ENCODE measurements at regions not wholly inside any gene's neighbourhood (a gene's known extent, or its start where the extent isn't known, plus 50 kb on each side); places are given as distances from the start of the nearest gene placed in this dataset.

DNA sequence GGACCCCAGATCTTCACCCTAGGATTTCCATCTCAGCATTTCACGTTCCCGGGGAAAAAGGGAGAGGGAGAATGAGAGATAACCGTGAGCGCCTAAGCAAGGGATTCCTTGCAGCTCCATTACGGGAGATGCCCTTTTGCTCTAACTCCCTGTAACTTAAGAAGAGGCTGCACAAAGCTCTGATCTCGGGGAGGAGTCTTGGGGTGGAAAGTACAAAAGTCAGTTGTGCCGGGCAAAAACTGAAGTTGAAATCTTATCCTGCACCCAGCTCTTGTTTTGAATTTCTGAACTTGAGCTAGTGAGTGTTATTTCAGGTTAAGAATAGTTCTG lies 256.4 kb upstream of the SOX21 start:
- no peak for DNase-seq

DNA sequence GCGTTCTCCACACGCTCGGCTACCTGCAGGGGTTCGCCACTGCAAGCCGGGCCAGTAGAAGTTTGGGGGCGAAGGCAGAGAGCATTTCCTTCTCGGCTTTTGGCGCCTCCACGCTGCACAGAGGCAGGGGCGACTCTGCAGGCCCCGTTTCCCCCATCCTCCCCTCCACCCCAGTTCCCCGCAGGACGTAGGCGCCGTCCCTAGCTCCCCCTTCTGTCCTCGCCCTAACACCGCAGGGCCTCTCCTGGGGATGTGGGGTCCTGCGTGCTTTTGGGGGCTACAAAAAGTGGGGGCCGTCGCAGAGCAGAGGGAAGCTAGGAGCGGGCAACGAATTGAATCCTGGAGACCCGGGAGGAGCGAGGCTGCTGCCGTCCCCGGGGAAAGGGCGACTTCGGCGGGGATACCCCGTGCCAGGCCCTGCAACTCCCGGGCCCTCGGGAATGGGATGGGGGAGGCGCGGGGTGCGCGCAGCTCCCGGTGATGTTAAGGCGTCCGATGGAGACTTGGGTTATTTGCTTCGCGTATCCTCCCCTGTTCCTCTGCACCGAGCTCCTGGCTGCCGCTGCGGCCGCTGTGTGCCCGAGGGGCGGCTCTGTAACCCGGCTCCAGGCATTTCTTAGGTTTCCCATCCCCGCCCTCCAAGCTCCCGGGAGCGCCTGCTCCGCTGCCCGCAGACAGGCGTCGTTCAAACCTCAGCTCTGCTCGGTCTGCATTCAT lies 255.9 kb upstream of the SOX21 start:
- DNase-seq: no peak

DNA sequence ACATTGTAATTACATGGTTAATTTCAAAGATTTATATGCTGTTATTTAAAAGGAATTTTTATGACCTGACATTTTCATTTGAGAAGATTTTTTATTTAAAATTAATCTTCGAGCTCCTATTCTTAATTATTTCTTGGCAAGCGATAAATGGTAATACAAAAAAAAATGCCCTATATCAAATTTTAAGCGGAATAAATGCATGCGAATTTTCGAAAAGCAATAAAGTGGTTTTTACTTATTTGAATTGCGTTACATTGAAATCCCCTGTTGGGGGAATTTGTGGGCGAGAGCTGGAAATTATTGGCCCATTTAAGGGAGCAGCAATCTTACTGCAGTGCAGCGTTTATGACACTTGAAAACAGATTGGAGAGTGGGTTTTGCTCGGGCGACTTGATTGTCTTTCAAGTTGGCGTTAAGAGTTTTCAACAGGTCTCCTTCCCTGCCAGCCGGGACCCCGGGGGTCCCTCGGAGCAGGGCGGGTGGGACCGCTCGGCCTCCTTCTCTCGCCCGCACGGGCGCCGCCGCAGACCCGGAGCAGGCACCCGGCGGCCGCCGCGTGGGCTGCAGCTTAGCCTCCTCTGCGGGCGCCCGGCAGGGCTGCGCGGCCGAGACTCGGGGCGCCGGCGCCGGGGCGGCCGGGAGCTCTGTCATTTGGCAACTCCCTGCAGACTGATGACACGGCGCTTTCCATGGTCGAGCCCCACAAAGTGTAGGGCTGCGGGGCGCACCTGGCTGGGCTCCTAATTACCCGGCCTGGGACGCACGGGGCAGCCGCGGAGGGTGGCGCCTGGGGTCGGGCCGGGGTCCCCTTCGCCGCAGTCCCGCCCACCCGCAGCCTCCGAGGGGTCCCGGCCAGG lies 255.1 kb upstream of the SOX21 start:
- DNase-seq: no peak

DNA sequence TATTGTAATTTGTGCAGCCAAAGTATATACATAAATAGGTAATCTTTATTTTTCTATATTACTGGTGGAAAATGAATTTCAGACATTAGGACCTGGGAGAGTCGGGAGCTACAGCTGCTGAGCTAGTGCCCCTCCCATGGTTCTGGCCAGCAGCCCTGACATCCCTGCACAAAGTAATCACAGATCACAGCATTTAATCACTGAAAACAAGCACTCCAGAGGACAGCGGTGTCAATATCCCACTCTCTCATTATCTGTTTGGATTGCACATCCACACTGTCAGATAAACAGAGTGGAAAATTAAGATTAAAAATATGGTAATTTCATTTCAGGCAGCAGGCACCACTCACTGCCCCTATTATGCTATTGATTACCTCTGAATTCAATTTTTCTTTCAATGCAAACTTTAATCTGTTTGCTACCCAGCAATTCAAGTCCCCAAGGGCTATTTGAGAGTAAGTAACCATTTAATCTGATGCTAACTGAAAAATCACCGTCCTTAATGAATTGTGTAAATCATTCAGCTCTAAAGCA lies 254.1 kb upstream of the SOX21 start:
- DNase-seq: no peak

DNA sequence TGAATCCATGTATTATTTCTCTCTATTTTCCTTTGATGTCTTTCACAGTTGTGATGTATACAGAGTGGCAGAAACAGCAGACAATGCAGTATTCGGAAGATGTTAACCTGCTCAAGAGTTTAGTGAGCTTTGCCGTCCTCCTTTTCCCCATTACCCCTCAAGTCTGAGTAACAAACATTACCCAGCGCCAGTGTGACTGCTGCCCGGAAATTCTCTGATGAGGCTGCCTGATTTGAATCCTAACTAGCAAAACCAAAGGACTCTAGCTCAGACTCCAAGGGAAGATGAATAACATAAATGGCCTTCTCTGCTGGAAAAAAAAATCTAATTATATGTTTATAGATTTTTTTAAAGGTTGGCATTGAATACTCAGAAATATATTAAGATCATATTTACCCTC lies 247.3 kb upstream of the SOX21 start:
- no peak for DNase-seq

DNA sequence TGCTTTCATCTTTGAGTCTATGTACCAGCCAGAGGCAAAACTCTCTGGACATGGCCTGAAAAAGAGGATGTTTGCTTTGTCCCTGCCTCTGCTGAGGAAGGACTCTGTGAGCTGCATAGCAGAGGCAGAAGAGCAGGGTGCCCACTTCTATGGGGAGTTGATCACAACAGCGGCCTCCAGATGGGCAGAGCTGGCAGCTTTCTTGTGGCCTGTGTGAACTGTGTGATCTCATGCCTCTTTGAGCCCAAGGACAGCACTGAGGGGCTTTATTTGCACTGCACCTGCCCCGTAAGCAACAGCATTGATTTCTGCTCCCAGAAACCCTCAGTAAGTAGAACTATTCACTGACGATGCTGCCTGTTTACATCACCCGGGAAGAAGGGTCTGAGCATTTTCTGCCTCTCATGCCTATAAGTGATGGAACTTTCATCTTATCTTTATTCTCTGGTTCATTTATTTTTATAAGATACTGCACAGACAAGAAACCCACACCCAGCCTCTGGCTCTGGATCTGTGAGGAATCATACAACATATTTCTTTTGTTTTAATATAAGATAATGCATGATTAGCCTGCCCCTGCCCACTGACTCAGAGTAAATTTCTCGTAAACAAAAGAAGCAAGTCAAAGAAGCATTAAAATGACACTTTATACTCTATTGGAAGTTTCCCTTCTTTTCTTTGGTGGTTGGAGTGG lies 244.2 kb upstream of the SOX21 start:
- no peak for DNase-seq

DNA sequence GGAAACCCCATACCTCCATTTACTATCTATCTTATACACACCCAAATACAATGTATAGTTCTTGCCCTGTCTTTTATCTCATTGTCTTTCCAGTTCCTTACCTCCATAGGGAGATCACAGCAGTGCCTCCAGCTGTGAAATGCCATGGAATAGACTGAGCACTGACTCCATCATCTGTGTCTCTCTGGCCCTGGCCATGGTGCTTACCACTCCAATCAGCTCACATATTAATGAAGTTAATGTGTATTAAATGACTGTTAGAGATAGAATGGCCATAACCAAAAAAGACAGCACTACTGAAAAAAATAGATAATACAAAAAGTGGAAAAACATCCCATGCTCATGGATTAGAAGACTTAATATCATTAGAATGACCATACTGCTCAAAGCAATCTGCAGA lies 240.4 kb upstream of the SOX21 start:
- DNase-seq: no peak

DNA sequence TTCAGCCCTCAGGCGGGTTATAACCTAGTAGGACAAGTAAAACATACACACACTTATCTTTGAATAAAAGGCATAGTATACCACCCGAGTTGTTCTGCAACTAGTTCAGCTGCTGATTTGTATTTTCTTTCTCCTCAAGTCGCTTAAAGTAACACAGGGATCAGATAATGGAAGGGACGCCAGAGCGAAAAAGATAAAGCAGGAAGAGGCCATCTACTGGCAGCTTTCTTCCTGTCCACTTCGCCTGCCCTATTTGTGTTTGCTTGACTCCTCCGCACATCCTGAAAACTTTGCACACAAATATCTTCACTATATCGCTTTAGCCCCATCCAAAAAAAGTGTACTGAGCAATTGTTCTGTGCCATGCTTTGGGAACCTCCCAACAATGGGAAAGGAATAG lies 238.0 kb upstream of the SOX21 start:
- DNase-seq: no peak

DNA sequence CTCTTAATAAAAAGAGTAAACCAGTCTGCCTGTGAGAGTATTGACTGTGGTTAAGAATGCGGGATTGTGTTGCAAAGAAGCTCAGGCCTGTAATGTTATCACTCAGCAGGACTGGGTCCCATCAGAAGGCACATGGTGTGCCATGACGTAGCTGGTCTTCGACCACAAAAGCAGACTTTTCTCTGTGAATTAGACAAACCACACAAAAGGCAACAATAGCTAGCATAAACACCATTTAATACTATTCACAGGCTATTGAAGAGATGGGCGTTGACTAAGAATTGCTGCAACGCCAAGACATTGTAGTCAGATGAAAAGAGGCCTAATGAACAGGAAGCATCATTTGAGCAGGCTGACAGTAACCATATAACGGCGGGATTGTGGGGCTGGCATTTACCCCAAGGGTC lies 235.6 kb upstream of the SOX21 start:
- no peak for DNase-seq

DNA sequence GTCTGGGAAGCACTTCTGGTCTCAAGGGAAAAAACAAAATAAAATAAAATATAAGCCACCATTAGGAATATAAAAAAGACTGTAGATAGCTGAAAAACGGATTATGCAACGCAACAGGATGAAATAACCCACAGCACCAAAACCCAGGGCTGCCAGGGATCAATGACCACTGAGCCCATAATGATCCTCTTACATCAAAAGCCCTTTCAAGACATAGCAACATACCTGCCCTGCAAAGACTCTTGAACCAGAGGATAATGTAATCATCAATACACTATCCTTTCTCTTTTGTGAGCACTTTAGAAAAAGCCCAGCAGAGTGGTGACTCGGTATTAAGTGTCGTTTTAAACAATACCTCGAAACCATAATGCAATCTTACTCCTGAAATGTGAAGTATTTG lies 235.0 kb upstream of the SOX21 start:
- DNase-seq: no peak

DNA sequence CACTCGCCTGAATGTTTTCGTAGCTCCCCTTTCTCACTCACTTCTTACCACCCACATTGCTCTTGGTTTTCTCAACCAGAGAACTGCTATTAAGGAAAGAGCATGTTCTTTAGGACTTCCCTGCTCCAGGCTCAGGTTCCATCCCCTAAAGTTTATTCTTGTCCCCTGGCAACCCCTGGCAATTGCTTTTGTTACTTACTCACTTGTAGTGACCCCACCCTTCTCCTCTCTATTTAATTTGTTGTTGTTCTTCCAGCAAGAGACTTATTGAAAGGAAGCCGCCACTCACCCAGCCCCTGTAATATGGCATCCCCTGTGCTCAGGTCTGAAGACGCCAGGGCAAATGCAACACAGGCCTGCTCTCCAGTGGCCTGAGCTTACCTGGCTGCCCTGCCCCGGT lies 233.7 kb upstream of the SOX21 start:
- DNase-seq: no peak

DNA sequence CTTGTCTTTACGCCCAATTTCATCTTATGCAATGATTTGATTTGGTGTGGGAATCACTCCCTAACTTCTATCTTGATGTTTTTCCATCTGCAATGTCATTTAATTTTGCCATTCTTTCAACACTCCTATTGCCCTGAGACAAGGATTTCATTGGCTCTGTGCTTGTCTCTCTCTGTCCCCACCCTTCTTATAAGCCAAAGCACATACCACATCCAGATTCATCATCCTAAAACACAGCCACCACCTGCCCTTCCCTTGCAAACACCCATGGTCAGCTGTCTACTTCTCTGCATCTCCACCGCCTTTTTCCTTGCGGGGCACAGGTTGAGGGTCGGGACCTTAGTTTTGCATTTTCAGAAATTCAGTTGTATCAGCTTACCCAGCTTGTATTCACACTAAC lies 225.8 kb upstream of the SOX21 start:
- no peak for DNase-seq

DNA sequence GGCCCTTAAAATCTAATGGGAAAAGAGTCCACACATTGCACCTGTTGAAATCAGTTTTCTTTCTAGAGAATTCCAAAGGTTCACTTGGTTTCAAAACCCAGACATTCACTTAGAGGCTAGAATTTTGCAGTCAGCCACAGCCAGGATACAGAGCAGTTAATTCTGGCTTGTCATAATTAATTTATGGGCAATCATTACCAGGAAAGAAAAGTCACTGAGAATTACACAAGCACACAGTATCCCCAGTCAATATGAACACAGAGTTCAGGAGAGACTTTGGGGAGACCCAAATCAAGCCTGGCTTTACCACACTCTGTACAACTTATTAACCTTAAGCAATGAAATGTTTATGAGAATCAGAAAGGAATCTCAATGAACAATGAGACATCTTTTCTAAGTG lies 224.3 kb upstream of the SOX21 start:
- no peak for DNase-seq

DNA sequence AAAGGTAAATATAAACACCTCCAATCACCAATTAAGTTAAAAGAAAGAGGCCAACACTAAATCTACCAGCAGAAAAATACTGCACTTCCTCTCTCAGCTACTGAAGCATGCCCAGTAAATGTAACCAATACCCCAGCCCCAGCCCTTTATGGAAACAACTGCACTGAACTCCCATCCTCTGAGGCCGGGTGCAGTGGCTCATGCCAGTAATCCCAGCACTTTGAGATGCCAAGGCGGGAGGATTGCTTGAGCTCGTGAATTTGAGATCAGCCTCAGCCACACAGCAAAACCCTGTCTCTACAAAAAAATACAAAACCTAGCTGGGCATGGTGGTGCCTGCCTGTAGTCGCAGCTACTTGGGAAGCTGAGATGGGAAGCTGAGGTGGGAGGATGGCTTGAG lies 221.6 kb upstream of the SOX21 start:
- DNase-seq: no peak

DNA sequence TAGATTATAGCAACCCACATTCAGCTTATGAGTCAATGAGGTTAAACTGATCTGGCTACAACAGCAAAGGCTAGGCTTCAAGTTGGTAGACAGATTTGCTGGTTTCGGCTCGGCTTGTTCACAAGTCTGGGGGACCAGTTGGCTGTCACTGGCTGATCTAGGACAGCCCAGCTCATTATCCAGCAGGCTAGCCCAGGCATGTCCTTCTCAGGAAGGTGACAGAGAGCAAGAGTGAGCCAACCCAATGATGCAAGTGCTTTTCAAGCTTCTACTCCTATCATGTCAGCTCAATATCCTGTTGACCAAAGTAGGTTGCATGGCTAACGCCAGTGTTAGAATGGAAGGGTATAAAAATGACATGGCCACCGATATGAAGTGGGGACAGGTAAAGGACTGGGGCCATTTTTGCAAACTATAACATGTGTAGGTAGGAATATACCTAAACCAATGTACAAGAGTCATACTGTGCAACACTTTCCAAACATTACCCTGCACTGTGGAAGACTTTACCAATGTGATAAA lies 220.9 kb upstream of the SOX21 start:
- no peak for DNase-seq

DNA sequence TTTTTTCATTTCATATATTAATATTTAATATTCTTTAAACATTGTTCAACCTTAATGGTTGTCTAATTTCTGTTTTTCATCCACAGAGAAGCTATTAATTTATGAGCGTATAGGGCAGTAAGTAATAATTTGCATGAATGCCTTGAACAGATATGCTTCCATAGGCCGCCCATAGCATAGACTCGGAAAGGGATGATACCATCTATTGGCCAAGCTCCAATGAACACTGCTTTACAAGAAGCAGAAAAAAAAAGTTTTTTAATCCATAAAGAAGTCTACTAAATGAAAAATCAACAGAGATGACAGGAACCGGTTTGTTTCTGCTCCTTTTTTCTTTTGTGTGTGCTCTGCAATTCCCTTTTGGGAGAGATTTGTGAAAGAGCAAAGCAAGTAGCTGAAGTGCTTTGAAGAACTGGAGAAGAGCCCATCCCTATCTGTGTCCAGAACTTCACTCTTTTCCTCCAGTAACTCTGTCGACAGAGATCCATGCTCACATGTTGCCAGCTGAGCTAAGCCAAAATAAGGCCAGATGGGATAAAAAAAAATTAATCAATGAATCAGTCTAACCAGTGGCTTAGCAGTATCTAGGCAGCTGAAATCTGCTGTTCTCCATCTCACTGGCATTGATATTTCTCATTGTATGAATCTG lies 215.9 kb upstream of the SOX21 start:
- no peak for DNase-seq

DNA sequence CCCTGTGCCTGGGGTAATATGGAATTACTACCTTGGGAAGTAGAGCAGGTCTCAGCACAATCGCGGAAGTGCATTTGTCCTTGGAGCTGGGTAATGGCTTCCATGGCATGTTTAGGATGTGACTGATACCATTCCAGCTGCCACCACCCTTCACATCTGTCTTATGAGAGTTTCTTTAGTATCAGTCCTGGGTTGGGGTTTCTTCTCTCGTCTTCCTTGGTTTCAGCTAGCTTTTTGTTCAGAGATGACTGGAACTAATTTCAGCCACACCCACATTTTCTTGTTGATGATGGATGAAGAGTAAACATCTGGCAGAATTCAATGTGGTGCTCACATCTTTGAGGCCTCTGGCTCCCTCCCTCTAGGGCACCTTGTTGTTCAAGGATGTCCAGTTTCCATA lies 212.9 kb upstream of the SOX21 start:
- DNase-seq: no peak

DNA sequence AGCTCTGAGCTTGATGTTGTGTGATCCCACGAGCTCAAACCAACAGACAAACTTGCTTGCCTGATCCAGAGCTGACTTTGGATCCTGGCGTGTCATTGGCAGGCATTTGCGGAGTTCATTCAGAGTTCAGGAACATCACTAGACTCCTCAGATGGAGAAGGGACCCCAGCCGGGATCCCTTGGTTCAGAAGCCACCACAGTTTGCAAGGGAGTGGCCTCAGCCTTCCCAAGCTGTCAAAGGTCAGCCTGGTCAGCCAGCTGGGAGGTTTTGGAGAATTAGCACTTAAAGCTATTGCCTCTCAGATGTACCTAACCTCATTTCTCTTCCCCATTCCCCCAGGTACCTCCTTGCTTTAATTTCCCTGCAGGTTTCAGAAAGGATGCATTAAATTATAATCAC lies 208.8 kb upstream of the SOX21 start:
- DNase-seq: no peak

DNA sequence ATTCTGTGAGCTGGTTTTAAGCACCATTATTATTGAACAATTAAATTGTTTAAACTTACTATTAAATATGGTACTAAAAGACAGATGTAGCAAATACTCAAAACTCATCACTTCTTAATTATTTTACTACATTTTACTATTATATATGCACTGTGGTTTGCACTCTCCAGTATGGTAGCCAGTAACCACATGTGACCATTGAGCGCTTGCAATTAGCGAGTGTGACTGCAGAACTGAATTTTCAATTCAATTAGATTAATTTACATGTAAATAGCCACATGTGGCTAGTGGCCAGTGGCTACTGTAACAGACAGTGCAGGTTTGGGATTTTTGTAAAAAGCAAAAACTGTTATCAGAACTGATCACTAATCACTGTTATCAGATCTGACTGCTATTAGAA lies 208.2 kb upstream of the SOX21 start:
- DNase-seq: no peak

DNA sequence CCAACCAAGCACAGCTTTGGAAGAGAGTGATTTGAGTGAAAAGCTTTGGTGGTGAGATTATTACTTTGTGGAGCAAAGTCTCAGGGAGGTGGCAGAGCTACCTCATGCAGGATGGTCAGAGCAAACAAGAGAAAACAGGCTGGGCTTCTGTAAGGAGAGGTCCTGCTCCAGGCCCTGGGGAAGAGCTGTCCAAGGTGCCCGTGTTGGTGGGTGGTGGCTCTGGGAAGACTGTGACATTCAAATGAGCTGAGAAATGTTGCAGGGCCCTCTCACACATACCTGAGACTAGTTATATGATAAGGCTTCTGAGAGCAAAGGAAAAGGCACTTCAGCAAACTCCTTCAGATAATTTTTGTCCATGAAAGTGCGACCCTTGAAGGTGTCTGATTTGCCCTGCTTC lies 205.5 kb upstream of the SOX21 start:
- DNase-seq: no peak

DNA sequence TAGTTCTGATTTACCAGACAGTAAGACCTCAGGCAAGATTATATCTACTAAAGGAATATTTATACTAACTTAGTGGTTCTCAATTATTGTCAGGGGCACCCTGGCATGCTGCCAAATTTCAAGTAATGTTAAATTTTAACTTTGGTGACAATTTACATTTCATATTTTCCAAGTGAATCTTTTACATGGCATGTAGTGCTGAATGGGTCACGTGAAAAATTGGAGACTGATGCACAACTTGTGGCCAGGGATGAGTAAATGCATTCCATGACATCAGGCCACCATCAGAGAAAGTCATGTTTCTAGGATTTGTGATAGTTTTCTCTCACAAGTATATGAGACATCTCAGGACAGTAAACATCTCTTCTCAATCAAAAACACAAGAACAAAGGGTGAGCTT lies 202.6 kb upstream of the SOX21 start:
- no peak for DNase-seq

DNA sequence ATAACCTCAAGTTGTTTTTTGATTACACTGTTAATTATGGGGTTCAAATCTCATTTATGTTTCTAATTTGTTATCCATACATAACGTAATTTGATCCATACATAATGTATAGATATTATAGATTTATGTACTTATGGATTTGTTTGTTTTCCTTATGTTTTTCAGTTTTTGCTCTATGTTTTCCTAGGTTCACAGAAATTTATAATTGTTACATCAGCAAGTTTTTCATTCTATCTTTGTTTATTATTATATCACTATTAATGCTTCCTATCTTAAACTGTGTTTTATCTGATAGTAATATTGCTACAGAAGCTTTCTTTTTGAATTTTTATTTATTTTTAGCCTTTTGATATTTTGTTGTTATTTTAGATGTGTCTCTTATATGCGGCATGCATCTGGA lies 194.3 kb upstream of the SOX21 start:
- no peak for DNase-seq

DNA sequence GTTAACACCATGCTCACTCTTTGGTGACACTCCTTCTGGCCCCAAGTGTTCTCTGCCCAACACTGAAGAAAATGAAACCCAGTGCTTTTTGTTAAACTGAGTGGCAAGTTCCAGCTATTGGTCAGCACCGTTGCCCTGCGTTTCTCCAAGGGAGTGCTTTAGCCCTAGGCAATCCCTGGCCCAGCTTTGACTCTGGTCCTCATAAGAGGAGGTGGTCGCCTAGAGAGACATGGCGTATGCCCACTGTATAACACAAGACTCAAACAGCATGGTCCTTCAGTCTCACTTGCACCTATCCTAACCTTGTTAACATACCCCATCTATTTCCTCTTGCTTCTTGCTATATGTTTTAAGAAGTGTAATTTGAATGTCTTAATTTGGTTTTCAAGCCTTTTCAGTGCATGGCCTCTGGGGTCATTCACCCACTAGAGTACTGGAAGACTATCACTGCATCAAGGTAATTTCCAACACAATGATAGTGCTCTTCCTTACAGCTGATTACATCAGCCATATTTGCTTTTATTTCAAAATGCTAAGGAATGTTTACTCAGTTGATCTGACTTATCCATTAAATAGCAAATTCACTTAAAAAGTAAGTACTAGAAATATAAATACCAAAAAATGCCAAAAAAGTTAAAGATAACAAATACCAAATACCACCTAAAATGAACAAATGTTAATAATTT lies 190.5 kb upstream of the SOX21 start:
- no peak for DNase-seq
